HG03457 (cell line): ENCODE measurements at regions not wholly inside any gene's neighbourhood (a gene's known extent, or its start where the extent isn't known, plus 50 kb on each side); places are given as distances from the start of the nearest gene placed in this dataset.
"Not testable (repeated sequence)": the region's sequence is repeated elsewhere in the genome, so short reads cannot be mapped to it uniquely, and the experiment has no call there.

Experiments used
- ATAC-seq: cut with Tn5 transposase; IDR thresholded peaks from one replicate; pipeline ENCODE4 v1.9.1; 2021; ENCODE audit warnings: moderate number of reproducible peaks; ENCODE audit not compliant: unreplicated experiment

GRCh38 chr5:125691738-125692530 lies 731.3 kb upstream of the GRAMD2B start:
- not testable (repeated sequence) for ATAC-seq

GRCh38 chr5:125695996-125696655 lies 727.1 kb upstream of the GRAMD2B start:
- no peak for ATAC-seq

- no peak for ATAC-seq
Observed at GRCh38 chr5:125696762-125697161, 726.4 kb upstream of the GRAMD2B start.

- no peak for ATAC-seq
Observed at GRCh38 chr5:125698420-125698819, 724.8 kb upstream of the GRAMD2B start.

- ATAC-seq: no peak
Observed at GRCh38 chr5:125699860-125700259, 723.3 kb upstream of the GRAMD2B start.

- no peak for ATAC-seq
Observed at GRCh38 chr5:125700380-125700861, 722.8 kb upstream of the GRAMD2B start.

- no peak for ATAC-seq
Observed at GRCh38 chr5:125703616-125704015, 719.6 kb upstream of the GRAMD2B start.

GRCh38 chr5:125704888-125705287 lies 718.3 kb upstream of the GRAMD2B start:
- ATAC-seq: no peak

- no peak for ATAC-seq
Observed at GRCh38 chr5:125708583-125708982, 714.6 kb upstream of the GRAMD2B start.

GRCh38 chr5:125710745-125711144 lies 712.5 kb upstream of the GRAMD2B start:
- no peak for ATAC-seq

- ATAC-seq: no peak
Observed at GRCh38 chr5:125712397-125712796, 710.8 kb upstream of the GRAMD2B start.

- ATAC-seq: no peak
Observed at GRCh38 chr5:125713109-125713805, 710.0 kb upstream of the GRAMD2B start.

GRCh38 chr5:125715216-125715615 lies 708.0 kb upstream of the GRAMD2B start:
- ATAC-seq: no peak

GRCh38 chr5:125717209-125717608 lies 706.0 kb upstream of the GRAMD2B start:
- ATAC-seq: no peak

GRCh38 chr5:125719681-125720347 lies 703.4 kb upstream of the GRAMD2B start:
- no peak for ATAC-seq

GRCh38 chr5:125720348-125720685 lies 702.9 kb upstream of the GRAMD2B start:
- no peak for ATAC-seq

- no peak for ATAC-seq
Observed at GRCh38 chr5:125720721-125721120, 702.5 kb upstream of the GRAMD2B start.

GRCh38 chr5:125722550-125722949 lies 700.7 kb upstream of the GRAMD2B start:
- no peak for ATAC-seq

- ATAC-seq: no peak
Observed at GRCh38 chr5:125725691-125726090, 697.5 kb upstream of the GRAMD2B start.

- no peak for ATAC-seq
Observed at GRCh38 chr5:125743939-125744338, 679.3 kb upstream of the GRAMD2B start.

- ATAC-seq: no peak
Observed at GRCh38 chr5:125746917-125747316, 676.3 kb upstream of the GRAMD2B start.
